WERI-Rb-1 (cell line): ENCODE measurements at regions not wholly inside any gene's neighbourhood (a gene's known extent, or its start where the extent isn't known, plus 50 kb on each side); places are given as distances from the start of the nearest gene placed in this dataset.

Experiments used
- DNase-seq: peaks from one replicate; pipeline ENCODE4 v3.0.0-alpha.2; 2020
- H3K27ac ChIP-seq: fragments of 250-450 bp; sonication (Bioruptor Pico); 2 replicates; pipeline ENCODE4 v1.5.1; 2020; ENCODE audit warnings: mild to moderate bottlenecking, moderate library complexity
- H3K27me3 ChIP-seq: fragments of 250-450 bp; sonication (Bioruptor Pico); 2 replicates; pipeline ENCODE4 v1.5.1; 2021; ENCODE audit warnings: mild to moderate bottlenecking, low read depth, moderate library complexity; ENCODE audit not compliant: insufficient read depth, severe bottlenecking
- H3K36me3 ChIP-seq: fragments of 250-450 bp; sonication (Bioruptor Pico); 2 replicates; pipeline ENCODE4 v1.5.1; 2020; ENCODE audit warnings: mild to moderate bottlenecking, moderate library complexity
- H3K4me3 ChIP-seq: 2 replicates; pipeline ENCODE4 v1.5.1; 2011; ENCODE audit warnings: low read depth, mild to moderate bottlenecking, control low read depth, low read length
- H3K9me3 ChIP-seq: fragments of 250-450 bp; sonication (Bioruptor Pico); 2 replicates; pipeline ENCODE4 v1.5.1; 2021; ENCODE audit warnings: mild to moderate bottlenecking, moderate library complexity; ENCODE audit not compliant: severe bottlenecking
- CTCF ChIP-seq: IDR thresholded peaks from 2 replicates; pipeline ENCODE4 v1.5.1; 2011; ENCODE audit warnings: low read depth, mild to moderate bottlenecking, control low read depth, inconsistent platforms, low read length

DNA sequence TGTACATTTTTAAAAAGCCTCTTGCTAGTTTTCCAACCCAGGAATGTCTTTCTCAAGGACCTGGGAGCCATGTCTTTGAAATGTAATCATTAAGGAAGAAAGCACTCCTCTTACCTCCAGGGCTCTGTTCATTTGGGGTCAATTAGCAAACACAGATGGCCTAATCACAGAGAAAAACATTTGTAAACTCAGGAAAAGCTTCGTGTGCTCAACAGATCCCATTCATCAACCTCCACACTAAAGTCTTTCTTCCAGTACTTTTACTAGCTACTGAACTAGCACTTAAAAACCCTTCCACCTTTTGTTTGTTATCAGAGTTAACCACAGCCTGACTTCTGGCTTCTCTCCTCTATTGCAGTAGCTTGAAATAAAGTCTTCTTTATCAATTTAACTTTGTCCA lies 441.4 kb downstream of the PCDH20 start:
- Histone ChIP-seq H3K36me3 (no peaks in the 10 kb centered on the region), H3K27ac (no peak overlapping the region), H3K4me3 (no peak overlapping the region), H3K27me3 (no peaks in the 10 kb centered on the region), H3K9me3 (no peaks in the 10 kb centered on the region)
- no peak for TF ChIP-seq CTCF
- DNase-seq: no peak

DNA sequence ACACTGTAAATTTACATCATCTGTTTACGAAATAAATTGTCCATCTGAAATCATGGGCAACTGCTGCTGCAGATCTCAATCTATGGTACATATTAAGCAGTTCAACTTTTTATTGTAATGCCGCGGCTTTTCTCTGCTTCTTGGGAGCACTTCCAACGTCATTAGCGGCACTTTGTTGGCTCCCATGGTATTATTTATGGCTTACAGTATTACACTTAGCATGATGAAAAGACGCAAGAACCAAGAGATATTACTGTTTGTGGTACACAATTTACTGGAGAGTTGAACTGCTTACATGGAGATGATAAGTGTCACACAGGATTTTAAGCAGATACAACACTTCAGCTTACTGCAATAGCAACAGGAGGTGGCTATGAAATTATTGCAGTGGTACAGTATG lies 442.1 kb downstream of the PCDH20 start:
- TF ChIP-seq CTCF: no peak
- Histone ChIP-seq H3K9me3 (no peaks in the 10 kb centered on the region), H3K27me3 (no peaks in the 10 kb centered on the region), H3K36me3 (no peaks in the 10 kb centered on the region), H3K27ac (no peak overlapping the region), H3K4me3 (no peak overlapping the region)
- DNase-seq: no peak

- H3K27ac ChIP-seq: no peak overlapping the region
These were observed 444.9 kb downstream of the PCDH20 start for GRCh38 chr13:60970736-60971135.

DNA sequence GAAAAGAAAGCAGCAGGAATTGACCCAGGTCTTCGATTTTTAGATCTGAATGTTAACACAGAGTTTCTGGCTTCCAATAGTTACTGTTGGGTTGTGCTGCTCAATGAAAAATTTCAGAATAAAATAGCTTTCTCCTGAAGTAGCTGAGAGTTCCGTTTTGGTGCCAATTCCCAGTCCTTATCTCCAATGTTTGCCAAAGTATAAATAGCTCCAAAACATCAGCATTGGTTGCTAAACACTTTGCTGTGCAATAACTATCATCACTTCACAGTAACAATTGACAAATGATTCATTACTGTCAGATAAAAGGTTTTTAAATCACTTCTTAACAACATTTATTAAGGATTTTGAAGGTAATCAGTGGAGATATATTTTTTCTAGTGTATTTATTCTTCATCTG lies 446.0 kb downstream of the PCDH20 start:
- no peaks in the 10 kb centered on the region for H3K36me3 ChIP-seq
- no peaks in the 10 kb centered on the region for H3K27me3 ChIP-seq
- TF ChIP-seq CTCF: no peak
- H3K4me3 ChIP-seq: no peak overlapping the region
- H3K27ac ChIP-seq: no peak overlapping the region
- DNase-seq: no peak
- no peaks in the 10 kb centered on the region for H3K9me3 ChIP-seq

More at GRCh38 chr13:60970736-60971135, 444.9 kb downstream of the PCDH20 start:
- no peak for TF ChIP-seq CTCF
- H3K9me3 ChIP-seq: no peaks in the 10 kb centered on the region
- no peaks in the 10 kb centered on the region for H3K27me3 ChIP-seq
- no peak overlapping the region for H3K4me3 ChIP-seq
- no peak for DNase-seq
- H3K36me3 ChIP-seq: no peaks in the 10 kb centered on the region

GRCh38 chr13:60959427-60959826 lies 456.2 kb downstream of the PCDH20 start:
- no peak overlapping the region for H3K4me3 ChIP-seq
- H3K9me3 ChIP-seq: no peaks in the 10 kb centered on the region
- no peak for TF ChIP-seq CTCF
- no peak overlapping the region for H3K27ac ChIP-seq
- H3K36me3 ChIP-seq: no peaks in the 10 kb centered on the region
- H3K27me3 ChIP-seq: no peaks in the 10 kb centered on the region
- no peak for DNase-seq

DNA sequence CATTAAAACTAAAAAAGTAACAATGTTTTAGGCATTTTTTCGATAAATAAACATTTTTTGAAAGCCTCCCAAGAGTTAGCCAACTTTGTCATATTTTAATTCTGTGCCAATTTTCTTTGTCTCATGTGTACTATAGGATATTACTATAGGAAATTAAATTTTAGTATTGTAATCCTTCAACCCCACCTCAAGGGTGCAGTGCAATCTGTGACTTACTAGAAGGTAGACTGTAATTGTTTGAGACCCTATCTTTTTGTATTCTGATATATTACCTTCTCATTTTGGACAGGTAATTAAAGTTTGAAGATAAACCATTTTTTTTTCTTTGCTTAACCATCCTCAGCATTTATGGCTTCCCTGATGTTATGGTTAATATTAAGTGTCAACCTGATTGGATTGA lies 457.8 kb downstream of the PCDH20 start:
- no peak overlapping the region for H3K27ac ChIP-seq
- no peaks in the 10 kb centered on the region for H3K36me3 ChIP-seq
- H3K27me3 ChIP-seq: no peaks in the 10 kb centered on the region
- no peak overlapping the region for H3K4me3 ChIP-seq
- no peaks in the 10 kb centered on the region for H3K9me3 ChIP-seq
- no peak for DNase-seq
- no peak for TF ChIP-seq CTCF
